ENCODE measurements at regions not wholly inside any gene's neighbourhood (a gene's known extent, or its start where the extent isn't known, plus 50 kb on each side); places are given as distances from the start of the nearest gene placed in this dataset.
"Not testable (repeated sequence)": the region's sequence is repeated elsewhere in the genome, so short reads cannot be mapped to it uniquely, and the experiment has no call there.

GRCh38 chr15:81763304-81763703, 282.5 kb downstream of the MEX3B start:
- DNase-seq: no peak

GRCh38 chr15:81760686-81761085, 285.1 kb downstream of the MEX3B start:
- DNase-seq: no peak

- DNase-seq: no peak
These were observed 287.0 kb downstream of the MEX3B start for GRCh38 chr15:81758818-81759284.

- DNase-seq: no peak
These were observed 290.2 kb downstream of the MEX3B start for GRCh38 chr15:81755626-81756025.

GRCh38 chr15:81754078-81754477, 291.7 kb downstream of the MEX3B start:
- no peak for DNase-seq

- DNase-seq: no peak
These were observed 292.8 kb downstream of the MEX3B start for GRCh38 chr15:81752974-81753373.

- peak; percentile 51 for DNase-seq
These were observed 293.3 kb downstream of the MEX3B start for GRCh38 chr15:81752546-81752942.

- no peak for DNase-seq
These were observed 293.8 kb downstream of the MEX3B start for GRCh38 chr15:81751816-81752545.

- DNase-seq: no peak
These were observed 294.6 kb downstream of the MEX3B start for GRCh38 chr15:81751256-81751655.

- no peak for DNase-seq
These were observed 296.0 kb downstream of the MEX3B start for GRCh38 chr15:81749716-81750375.

- DNase-seq: no peak
These were observed 298.3 kb downstream of the MEX3B start for GRCh38 chr15:81747482-81747881.

GRCh38 chr15:81747026-81747425, 298.8 kb downstream of the MEX3B start:
- no peak for DNase-seq

GRCh38 chr15:81744364-81744763, 301.5 kb downstream of the MEX3B start:
- no peak for DNase-seq

GRCh38 chr15:81740416-81740815, 305.4 kb downstream of the MEX3B start:
- no peak for DNase-seq

GRCh38 chr15:81729340-81729739, 316.5 kb downstream of the MEX3B start:
- no peak for DNase-seq

GRCh38 chr15:81728726-81729125, 317.1 kb downstream of the MEX3B start:
- DNase-seq: no peak

- no peak for DNase-seq
These were observed 320.2 kb downstream of the MEX3B start for GRCh38 chr15:81725590-81725989.

GRCh38 chr15:81724536-81724935, 321.3 kb downstream of the MEX3B start:
- DNase-seq: no peak

- DNase-seq: no peak
These were observed 322.1 kb downstream of the MEX3B start for GRCh38 chr15:81723701-81724100.

- no peak for DNase-seq
These were observed 322.6 kb downstream of the MEX3B start for GRCh38 chr15:81723113-81723651.

GRCh38 chr15:81716468-81716867, 329.4 kb downstream of the MEX3B start:
- DNase-seq: not testable (repeated sequence)

GRCh38 chr15:81710328-81710727, 335.5 kb downstream of the MEX3B start:
- DNase-seq: no peak

GRCh38 chr15:81706816-81707346, 332.9 kb upstream of the TMC3 start:
- DNase-seq: not testable (repeated sequence)

- not testable (repeated sequence) for DNase-seq
These were observed 331.7 kb upstream of the TMC3 start for GRCh38 chr15:81705727-81706126.

Data from NCI-H2081 treated with DMSO at 0.1 percent for 48 hours (cell line).